GM19035 (cell line): ENCODE measurements at regions not wholly inside any gene's neighbourhood (a gene's known extent, or its start where the extent isn't known, plus 50 kb on each side); places are given as distances from the start of the nearest gene placed in this dataset.

Experiments
- ATAC-seq: cut with Tn5 transposase; IDR thresholded peaks from one replicate; pipeline ENCODE4 v1.9.1; 2021; ENCODE audit not compliant: unreplicated experiment

- no peak for ATAC-seq
Observed at GRCh38 chr3:63199606-63200005, 78.5 kb upstream of the SYNPR start.

DNA sequence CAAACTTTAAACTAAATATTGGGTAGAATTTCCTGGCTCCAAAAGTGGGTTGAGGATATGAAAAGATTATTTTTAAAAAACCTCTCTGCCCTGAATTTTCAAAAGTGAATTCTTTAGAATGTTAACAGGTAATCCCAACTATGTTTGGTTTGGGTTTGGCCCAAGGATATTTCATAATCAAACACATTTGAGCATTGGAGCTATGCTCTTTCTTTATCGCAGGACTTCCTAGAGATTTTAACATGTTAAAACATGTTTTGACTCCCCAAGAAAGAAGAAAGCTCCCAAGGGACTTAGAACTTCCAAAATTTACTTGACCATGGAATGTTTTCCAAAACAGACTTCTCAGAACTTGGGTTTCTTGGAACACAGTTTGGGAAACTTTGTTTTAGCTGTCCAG is 75.6 kb upstream of the SYNPR start:
- no peak for ATAC-seq

DNA sequence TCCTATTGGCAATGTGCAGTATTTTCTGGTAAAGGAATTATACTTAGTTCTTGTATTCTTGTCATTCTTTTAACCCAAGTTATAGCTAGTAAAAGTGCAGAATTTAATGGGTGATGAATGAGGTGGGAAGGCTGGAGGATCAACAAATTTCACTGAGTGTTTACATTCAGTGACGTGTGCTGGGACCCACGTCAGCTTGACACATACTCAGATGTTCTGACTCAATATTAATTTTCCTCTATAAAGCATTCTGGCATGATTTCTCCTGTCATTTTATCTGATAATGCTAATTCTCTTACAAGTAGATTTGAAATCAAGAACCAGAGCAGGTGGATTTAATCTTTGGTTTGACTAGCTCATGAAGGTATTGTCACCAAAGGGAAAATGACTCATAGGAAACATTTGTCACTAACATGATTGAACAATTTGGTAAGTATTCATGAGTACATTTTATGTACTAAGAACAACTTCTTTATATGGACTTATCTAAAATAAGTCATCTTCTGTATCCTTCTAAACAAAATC is 71.0 kb upstream of the SYNPR start:
- ATAC-seq = no peak

- ATAC-seq = no peak
Observed at GRCh38 chr3:63228087-63228486, 50.0 kb upstream of the SYNPR start.
